NCI-H69 (cell line): ENCODE measurements at regions not wholly inside any gene's neighbourhood (a gene's known extent, or its start where the extent isn't known, plus 50 kb on each side); places are given as distances from the start of the nearest gene placed in this dataset.
A peak's percentile ranks its signal among the peaks of the same experiment; 100 is the strongest.
"Not testable (repeated sequence)": the region's sequence is repeated elsewhere in the genome, so short reads cannot be mapped to it uniquely, and the experiment has no call there.

Source experiments
- DNase-seq: peaks from one replicate; lab custom pipeline; 2025; lab: John Stamatoyannopoulos, UW

DNA sequence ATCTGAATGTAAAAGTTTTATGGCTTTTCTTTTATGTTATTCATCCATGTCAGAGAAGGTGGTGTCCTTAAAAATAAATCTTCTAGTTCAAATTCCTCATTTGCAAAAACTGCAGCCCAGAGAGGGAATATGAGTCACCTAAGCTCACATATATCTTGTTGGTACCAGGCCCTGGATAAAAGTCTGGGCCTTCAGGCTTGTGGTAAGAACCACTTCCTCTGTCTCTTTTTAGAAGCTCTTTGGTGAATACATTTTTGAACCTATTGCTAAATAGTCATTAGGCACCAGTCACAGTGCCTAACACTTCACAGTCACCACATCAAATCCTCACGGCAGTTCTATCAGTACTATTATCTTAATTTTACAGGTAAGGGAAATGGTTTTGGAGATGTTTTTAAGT, 199.2 kb downstream of the KCNS3 start:
- DNase-seq: no peak

DNA sequence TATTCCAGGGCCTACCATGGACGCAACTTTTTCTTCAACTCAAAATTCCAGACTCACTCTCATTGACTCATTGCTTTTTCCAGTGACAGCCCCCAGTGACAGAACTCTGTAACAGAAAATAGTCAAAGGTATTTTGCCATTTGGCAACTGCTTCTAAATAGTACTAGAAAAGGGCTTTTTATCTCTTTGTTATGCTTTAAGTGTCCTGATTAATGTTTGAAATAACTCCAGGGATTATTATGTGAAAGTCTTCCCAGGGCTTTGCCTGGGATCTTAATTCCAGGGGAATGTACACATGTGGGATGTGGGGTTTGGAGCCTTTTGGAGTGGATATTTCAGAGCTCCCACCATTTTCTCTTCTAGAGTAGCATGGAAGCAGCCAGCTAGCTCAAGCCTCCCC, 198.8 kb downstream of the KCNS3 start:
- no peak for DNase-seq

DNA sequence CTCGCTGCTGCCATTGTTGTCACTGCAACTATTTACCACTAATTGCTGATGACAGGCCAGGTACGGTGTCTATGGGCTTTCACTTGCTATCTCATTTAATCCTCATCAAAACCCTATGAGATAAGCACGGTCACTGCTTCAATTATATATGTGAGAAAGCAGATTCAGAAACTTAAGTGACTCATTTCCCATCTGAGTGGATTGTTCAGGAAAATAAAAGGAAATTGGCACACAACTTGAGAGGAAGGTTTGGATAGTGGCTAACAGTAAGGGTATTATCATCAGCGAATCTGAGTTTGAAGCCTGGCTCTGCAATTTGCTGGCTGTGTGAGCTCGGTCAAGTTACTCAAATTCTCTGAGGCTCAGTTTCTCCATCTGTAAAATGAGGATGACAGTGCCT, 196.0 kb downstream of the KCNS3 start:
- DNase-seq: no peak

DNA sequence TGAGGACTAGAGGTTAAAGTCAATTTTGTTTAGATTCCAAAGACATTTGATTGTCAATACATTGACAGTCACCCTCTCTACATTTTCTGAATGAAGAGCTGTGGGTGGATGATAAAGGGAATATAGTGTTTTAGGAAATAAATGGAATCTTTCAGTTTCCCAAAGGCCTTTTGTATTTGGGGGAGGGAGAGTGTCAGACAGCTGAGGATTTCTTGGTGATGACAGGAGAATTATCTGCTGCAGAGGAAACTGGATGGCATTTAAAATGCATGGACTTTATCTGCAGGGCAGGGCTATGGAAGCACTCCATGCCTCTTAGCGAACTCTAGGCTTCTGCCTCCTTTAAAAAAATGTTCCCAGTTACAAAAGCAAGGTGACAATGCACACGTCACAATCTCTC, 195.1 kb downstream of the KCNS3 start:
- no peak for DNase-seq

DNA sequence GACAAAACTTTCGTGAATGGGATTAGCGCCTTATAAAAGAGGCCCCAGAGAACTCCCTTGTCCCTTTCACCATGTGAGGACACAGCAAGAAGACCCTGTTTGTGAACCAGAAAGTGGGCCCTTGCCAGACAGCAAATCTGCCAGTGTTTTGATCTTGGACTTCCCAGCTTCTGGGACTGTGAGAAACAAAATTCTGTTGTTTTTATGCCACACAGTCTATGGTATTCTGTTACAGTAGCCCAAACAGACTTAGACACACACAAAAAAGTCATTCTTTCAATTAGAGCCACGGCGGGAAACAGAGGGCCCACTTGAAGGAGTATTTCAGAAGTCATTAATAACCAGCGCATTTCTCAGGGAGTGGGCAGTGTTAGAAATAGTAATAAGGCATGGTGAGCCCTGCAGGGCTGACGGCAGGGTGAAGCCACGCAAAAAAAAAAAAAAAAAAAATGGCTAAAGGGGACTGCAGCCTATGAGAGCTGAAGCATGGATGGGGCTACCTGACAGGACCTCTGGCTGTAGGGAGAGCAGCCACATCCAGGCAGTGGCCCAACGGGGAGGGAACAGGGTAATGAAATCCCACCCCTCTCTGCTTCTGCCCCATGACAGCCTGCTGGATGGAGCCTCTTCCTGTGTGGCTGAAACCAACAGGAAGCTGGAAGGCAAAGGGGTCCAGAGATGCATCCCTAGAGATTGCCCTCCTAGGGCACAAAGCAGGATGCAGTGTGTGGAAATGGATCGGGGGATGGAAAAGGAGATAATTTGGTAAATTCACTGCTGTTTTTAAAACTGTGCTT, 189.3 kb downstream of the KCNS3 start:
- DNase-seq: no peak

DNA sequence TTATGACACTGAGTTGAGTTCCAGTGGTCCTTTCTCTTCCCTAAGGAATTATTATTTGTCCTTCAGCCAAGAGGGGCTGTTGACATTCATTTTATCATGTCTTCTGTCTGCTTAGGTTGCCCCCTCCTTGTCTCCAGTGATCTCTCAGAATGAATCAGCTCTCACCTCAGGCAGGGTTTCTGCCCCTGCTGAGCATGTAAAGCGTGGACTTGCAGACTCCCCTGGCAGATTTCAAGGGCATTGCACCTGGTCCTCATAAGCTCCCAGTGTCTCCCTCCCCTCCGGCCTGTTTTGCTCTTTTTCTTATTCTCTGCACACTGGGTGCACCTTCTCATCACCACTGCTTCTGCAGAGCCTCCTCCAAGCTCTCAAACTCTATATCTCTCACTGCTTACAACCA, 188.4 kb downstream of the KCNS3 start:
- no peak for DNase-seq

DNA sequence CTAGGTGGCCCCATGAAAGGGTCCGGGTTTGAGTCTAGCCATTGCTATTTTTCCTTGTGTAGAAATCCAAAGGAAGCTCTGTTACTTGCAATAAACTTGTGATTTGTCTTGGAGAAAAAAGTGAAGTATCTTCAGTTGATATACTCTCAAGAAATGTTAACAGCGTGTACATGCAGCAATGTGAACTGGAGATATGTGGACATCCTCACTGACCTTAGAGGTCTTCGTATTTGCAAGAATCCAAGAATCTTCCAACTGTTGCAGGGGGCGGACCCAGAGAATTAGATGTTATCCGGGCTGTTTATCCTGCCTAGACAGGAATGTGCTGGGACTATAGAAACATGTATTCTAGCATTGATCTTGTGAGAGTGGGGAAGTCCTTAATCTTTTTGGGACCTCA, 187.6 kb downstream of the KCNS3 start:
- DNase-seq: no peak

DNA sequence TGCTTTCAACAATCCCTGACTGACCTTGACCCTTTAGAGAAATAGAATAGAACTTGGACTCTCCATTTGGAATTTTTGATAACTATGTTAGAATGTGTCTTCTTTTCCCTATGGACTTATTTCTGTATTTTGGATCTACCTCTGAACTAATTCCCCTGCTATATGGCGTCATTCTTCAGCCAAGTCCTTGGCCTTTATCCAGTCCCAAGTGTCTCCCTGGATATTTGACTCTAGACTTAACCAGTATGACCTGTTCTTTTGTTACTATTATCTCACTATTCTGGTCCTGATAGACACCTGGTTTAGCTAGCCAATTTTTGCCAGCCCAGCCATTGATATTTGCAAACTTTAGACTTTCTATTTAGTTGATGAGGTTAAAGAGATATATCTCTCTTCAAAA, 186.8 kb downstream of the KCNS3 start:
- DNase-seq: no peak

DNA sequence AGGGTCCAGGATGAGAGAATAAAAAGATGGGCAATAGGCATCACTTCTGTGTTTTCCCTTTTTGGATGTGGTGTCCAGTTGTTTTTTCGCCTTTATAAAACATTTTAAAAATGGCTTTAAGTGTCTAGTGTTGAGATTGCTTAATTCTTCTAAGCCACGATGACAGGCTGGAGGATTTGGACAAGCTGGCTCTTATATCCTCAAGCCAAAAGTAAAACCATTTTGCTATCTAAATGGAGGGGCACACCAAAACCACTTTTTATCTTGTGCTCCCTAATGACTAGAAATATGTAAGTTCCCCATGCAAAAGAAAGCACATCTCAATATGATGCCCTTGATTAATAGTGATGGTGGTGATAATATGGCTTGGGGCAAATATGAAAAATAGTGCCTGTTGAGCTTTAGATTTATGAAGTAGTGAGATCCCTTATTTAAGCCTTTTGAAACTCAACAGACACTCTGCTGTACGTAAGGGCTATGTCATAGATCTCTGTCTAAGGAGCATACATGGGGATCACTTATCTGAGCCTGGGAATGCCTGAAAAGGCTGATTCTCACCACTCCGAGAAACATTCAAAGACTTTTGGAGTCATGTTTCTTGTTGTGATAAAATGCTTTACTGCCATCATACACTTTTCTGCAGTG, 185.5 kb downstream of the KCNS3 start:
- no peak for DNase-seq

DNA sequence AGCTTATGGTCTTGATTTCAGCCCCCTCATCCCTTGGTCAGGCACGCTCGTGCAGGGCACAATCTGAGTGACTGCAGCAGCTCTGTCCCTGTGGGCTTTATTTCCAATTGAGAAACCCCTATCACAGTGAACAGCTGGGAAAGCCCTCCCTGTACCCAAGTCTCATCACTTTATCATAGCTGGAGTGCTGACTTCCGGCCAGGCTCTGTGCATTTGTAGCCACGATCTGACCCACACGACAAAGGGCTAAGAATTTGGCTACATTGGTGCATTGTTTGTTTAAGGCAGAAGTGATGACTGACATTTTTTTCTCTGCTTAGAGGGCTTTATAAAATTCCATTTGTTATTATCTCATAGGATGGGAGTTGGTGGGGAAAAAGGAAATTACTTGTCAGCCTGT, 184.4 kb downstream of the KCNS3 start:
- no peak for DNase-seq

DNA sequence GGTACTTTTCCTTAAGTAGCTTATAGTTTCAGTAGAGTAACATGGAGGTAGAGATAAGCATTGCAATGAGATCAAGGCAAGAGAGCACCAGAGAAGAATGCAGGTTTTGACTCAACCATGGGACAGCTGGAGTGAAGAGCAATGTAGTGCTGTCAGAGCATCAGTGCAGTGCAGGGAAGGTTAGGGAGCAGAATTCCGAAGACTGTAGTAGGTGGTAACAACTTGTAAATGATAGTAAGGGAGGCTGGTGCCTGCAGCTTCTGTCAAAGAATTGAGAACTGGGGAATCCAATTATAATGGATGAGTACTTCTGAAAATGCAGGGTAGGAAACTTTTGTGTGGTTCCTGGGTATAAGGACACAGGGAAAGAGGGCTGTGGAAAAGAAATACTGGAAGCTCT, 183.2 kb downstream of the KCNS3 start:
- DNase-seq: no peak

DNA sequence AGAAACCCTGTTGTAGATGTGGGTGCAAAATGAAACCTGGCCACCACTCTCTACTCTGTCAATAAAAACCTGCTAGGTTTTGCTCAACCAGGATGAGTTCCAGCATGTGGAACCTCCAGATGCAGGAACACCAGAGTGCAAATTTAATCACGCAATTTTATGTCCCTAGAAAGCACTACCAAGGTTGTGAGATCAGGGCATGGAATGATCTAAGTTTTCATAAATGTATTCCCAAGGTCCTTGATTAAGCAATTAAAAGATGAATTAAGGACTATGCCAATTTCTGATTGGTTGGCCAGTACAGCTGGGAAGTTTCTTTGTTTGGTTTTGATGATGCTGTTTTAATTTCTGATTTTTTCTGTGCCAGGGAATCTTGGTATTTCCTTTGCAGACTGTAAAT, 179.2 kb downstream of the KCNS3 start:
- DNase-seq: no peak

DNA sequence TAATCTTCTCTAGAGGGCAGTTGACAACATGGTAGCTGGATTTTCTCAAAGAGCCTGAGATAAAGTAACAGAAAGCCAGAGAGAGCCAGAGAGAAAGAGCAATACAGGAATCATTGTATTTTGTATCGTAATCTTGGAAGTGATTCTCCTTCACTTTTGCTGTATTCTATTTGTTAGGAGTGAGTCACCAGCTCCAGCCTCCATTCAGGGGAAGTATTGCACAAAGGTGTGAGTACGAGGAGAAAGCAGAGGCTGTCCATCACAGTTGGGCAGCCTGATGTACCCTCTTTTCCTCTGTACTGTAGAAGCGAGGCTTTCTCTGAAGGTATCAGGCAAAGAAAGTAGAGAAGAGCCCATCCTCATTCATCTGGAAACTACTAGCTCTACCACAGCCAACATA, 176.8 kb downstream of the KCNS3 start:
- no peak for DNase-seq

DNA sequence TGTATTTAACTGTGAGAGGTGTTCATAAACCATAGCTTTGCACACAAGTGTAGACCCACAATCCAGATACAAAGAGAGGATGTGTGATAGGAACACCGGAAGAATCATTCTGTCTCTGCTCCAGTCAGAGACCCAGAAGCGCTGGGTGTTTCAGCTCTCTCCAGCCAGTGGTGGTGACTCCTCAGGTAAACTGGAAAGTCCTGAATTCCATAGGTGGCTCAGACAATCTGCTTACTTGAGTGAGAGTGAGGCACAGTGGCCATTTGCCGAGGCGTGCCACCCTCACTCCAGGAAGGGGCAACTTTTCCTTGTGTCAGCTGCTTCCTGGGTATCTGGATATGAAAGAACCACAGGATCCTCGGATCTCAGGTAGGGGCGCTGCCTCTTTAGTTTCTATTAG, 171.5 kb downstream of the KCNS3 start:
- DNase-seq: no peak

DNA sequence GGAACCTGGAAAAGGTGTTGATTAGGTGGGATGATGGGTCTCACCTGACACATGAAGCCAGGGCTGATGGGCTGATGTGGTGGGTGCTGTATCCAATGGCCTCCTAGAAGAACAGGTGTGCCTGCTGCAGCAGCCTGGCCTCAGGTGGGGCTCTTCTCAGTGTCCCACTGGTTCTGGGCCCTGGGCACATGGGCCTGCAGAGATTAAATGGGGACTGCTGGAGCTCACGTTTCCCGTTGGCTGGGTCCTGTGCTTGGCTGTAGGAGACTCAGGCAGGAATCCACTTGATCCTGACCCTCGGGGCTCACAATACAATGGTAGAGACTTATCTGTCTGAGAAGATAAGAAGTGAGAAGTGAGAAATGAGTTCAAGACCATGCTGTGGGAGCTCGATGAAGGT, 170.9 kb downstream of the KCNS3 start:
- no peak for DNase-seq

DNA sequence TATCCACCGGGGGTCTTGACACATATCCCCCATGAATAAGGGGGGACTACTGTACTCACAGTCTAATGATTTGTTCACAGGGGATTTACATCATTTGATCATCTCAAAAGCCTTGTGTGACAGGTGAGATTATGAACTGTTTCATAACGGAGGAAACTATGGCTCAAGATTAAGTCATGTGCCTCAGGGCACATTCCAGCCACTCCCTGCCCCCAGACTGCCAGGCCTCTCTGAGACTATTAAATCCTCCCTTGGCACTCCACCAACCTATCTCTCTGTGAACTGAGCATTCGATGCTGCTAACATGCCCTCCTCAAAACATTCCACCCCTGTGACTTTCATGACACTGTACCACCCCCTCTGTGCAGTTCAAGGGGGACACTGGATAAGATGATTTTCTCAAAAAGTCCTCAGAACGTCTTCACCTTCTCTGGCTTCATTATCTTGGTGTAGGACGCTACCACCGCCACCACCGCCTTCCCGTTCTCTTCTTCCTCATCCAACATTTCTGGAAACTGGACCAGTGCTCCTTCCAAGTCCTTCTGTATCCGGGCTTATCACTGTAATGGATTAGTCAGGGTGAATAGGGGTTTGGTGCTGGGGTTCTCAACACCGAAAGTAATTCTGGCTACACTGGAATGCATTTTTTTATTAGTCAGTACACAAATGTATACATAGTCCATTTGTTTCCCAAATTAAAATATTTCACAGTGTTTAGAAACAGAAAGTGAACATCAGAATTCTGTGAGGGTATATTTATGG, 169.6 kb downstream of the KCNS3 start:
- DNase-seq: peak; percentile 1

DNA sequence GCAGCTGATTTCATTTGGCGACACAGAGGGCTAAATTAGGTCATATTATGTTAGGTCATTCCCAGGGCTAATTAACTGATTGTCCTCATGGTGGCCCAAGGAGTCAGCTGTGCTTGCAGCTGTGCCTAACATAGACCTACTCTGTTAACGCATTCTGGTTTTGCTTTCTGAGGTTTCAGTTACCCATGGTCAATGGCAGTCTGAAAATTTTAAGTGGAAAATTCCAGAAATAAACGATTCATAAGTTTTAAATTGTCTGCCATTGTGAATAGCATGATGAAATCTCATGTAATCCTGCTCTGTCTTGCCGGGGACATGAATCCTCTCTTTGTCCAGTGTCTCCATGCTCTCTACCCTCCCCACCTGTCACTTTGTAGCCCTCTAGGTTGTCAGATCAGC, 168.7 kb downstream of the KCNS3 start:
- no peak for DNase-seq

DNA sequence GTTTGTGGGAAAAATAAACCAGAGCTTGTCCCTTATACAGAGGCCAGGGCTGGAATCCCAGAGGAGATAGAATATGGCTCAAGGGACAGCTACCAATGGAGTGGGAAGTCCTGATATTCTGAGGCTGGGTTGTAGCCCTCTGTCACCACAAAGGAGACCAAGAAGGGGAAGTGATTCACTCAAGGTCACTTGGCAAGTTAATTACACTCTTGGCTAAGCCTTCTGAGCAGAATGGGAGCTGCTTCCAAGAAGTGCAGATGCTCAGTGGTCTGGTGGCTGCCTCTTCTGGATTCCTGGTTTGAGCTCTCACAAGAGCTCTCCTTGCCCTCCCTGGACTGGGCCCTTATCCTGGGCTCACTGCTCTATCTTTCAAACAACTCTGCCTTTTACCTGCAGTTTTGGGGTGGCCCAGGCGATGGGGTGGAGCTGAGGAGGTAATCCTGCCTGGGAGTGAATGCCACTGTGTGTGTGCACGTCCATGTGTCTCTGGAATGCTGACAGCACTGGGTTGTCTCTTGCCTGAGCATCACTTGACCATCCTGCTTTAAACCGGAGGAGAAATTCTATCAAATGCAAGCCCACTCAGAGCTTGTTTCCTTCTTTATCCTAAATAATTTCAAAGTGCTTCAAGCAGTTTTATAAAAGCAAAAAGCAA, 168.2 kb downstream of the KCNS3 start:
- no peak for DNase-seq

DNA sequence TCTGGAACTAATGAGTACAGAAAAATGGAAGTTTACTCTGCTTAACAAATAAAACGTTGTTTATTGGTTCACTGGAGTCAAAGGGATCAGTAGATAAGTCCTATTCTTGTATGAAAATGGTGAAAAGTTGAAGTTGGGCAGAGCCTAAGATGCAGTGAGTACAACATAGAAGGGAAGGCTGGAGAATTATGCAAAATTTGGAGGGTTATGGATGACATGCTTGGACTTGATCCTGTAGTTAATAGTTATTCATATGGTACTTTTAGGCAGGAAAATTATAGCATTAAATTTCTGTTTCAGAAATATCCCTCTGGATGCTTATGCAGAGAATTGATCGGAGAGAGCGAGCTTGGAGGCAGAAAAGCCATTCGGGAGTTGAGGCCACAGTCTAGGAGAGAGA, 167.6 kb downstream of the KCNS3 start:
- DNase-seq: no peak

DNA sequence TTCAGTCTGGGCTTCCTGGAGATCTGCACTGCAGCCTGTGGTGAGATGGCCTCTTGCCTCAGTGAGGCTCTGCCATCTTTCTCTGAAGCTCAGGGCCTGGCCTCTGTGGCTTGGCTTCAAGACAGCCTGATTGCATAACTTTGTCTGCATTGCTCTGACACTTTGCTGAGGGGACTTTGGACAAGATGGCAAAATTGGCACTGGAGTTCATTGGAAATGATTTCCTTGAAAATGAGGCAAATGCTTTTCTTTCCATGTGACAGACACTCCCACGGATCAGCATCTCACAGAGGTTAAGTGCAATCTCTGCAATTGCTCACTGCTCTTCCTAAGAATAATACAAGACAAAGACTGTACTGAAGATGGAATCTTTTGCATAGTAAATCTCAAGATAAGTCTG, 166.8 kb downstream of the KCNS3 start:
- no peak for DNase-seq

DNA sequence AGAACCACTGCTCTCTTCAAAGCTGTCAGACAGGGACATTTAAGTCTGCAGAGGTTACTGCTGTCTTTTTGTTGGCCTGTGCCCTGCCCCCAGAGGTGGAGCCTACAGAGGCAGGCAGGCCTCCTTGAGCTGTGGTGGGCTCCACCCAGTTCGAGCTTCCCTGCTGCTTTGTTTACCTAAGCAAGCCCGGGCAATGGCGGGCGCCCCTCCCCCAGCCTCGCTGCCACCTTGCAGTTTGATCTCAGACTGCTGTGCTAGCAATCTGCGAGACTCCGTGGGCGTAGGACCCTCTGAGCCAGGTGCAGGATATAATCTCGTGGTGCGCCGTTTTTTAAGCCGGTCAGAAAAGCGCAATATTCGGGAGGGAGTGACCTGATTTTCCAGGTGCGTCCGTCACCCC, 138.9 kb downstream of the KCNS3 start:
- DNase-seq: not testable (repeated sequence)

DNA sequence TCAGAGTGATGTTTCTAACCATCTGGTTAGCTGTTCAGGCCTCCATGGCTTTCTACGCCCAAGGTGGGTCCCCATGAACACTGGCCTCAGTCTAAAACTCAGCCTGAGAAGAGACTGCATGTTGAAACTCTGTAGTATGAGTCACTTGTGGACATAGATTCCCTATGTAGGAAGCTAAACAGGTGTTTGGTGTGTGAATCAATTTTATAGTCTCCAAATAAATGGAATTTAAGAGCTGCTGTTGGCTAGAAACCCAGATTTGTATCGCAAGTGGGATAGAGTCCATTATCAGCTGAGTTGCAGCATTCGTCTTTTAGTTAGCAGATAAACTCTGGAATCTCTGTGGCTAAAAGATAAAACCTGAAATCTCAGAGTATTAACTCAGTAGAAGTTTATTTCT, 131.4 kb downstream of the KCNS3 start:
- no peak for DNase-seq

DNA sequence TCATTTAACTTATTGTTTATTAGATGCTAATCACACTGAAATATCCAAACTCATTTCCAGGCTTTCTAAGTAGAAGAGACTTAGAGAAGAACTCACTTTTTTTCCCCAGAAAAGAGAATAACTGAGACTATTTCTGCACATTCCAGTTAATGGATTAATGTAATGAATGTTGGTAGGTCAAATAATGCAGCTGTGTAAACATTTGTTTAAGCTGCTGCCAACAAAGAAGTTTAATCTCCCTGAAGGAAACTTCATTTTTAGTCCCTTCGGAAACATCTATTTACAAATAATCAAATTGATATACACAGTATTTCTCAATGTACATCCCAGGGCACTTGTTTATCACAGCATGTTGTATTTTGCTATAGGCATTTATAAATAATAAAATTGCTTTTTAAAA, 126.9 kb downstream of the KCNS3 start:
- no peak for DNase-seq
